Erythroblast (primary cell): ENCODE measurements at regions not wholly inside any gene's neighbourhood (a gene's known extent, or its start where the extent isn't known, plus 50 kb on each side); places are given as distances from the start of the nearest gene placed in this dataset.

Experiments used
- GATA1 ChIP-seq: IDR thresholded peaks from 2 replicates; pipeline ENCODE4 v1.6.1; 2011; ENCODE audit warnings: low read depth, mild to moderate bottlenecking, control low read depth, low read length, moderate library complexity
- POLR2A ChIP-seq: IDR thresholded peaks from 2 replicates; pipeline ENCODE4 v1.6.1; 2011; ENCODE audit warnings: mild to moderate bottlenecking, low read length

- TF ChIP-seq POLR2A (no peak), GATA1 (no peak)
Observed at GRCh38 chr2:129337076-129337475, 642.4 kb upstream of the RAB6C start.
